Mesendoderm (in vitro differentiated cells): ENCODE measurements at regions not wholly inside any gene's neighbourhood (a gene's known extent, or its start where the extent isn't known, plus 50 kb on each side); places are given as distances from the start of the nearest gene placed in this dataset.

Experiments
- DNase-seq: peaks from one replicate; pipeline ENCODE4 v3.0.0; 2013
- H2AK5ac ChIP-seq: 2 replicates; pipeline ENCODE4 v1.6.1; 2013; ENCODE audit warnings: low read length, inconsistent platforms
- H2BK120ac ChIP-seq: 2 replicates; pipeline ENCODE4 v1.6.1; 2013; ENCODE audit warnings: low read depth, mild to moderate bottlenecking, low read length, moderate library complexity, mixed read lengths
- H2BK15ac ChIP-seq: replicated peaks from 2 replicates; pipeline ENCODE4 v1.6.1; 2013; ENCODE audit warnings: low read depth, mild to moderate bottlenecking, moderate library complexity
- H2BK5ac ChIP-seq: 2 replicates; pipeline ENCODE4 v1.6.1; 2013; ENCODE audit warnings: low read length, inconsistent platforms
- H3K18ac ChIP-seq: 2 replicates; pipeline ENCODE4 v1.6.1; 2013; ENCODE audit warnings: mild to moderate bottlenecking, low read length, mixed read lengths
- H3K23ac ChIP-seq: one replicate; pipeline ENCODE4 v1.6.1; 2013; ENCODE audit warnings: low read length
- H3K27ac ChIP-seq: 2 replicates; pipeline ENCODE4 v1.5.1; 2013; ENCODE audit warnings: low read depth, mild to moderate bottlenecking, inconsistent platforms, low read length, moderate library complexity
- H3K27me3 ChIP-seq: 2 replicates; pipeline ENCODE4 v1.6.1; 2013; ENCODE audit warnings: low read length, control low read depth, mild to moderate bottlenecking, inconsistent platforms; ENCODE audit not compliant: insufficient read depth, poor library complexity
- H3K36me3 ChIP-seq: 2 replicates; pipeline ENCODE4 v1.6.1; 2013; ENCODE audit warnings: low read length, inconsistent platforms; ENCODE audit not compliant: control insufficient read depth, insufficient read depth
- H3K4ac ChIP-seq: one replicate; pipeline ENCODE4 v1.6.1; 2013; ENCODE audit warnings: low read depth, mild to moderate bottlenecking, low read length, moderate library complexity
- H3K4me1 ChIP-seq: 2 replicates; pipeline ENCODE4 v1.6.1; 2013; ENCODE audit warnings: low read depth, low read length, inconsistent platforms; ENCODE audit not compliant: control insufficient read depth
- H3K4me2 ChIP-seq: 2 replicates; pipeline ENCODE4 v1.6.1; 2013; ENCODE audit warnings: low read length
- H3K4me3 ChIP-seq: 2 replicates; pipeline ENCODE4 v1.5.1; 2013; ENCODE audit warnings: mild to moderate bottlenecking, low read length
- H3K56ac ChIP-seq: one replicate; pipeline ENCODE4 v1.6.1; 2013; ENCODE audit warnings: low read length
- H3K79me1 ChIP-seq: 2 replicates; pipeline ENCODE4 v1.6.1; 2013; ENCODE audit warnings: low read length, inconsistent platforms
- H3K79me2 ChIP-seq: 2 replicates; pipeline ENCODE4 v1.6.1; 2013; ENCODE audit warnings: mild to moderate bottlenecking, low read length; ENCODE audit not compliant: control insufficient read depth, insufficient read depth
- H3K9ac ChIP-seq: 2 replicates; pipeline ENCODE4 v1.6.1; 2013; ENCODE audit warnings: low read length, inconsistent platforms
- H4K5ac ChIP-seq: one replicate; pipeline ENCODE4 v1.6.1; 2013; ENCODE audit warnings: low read length
- H4K8ac ChIP-seq: one replicate; pipeline ENCODE4 v1.6.1; 2013; ENCODE audit warnings: low read depth, mild to moderate bottlenecking, control low read depth, low read length, moderate library complexity
- WGBS: extraction: QIAGEN DNeasy Blood & Tissue Kit; methylation state at CpG from one replicate; pipeline ENCODE4 v1.1.7; 2013; ENCODE audit warnings: low lambda C conversion rate, missing lambda C conversion rate; ENCODE audit not compliant: insufficient coverage; ENCODE audit errors: extremely low coverage; 5-methylcytosine and 5-hydroxymethylcytosine counted together

DNA sequence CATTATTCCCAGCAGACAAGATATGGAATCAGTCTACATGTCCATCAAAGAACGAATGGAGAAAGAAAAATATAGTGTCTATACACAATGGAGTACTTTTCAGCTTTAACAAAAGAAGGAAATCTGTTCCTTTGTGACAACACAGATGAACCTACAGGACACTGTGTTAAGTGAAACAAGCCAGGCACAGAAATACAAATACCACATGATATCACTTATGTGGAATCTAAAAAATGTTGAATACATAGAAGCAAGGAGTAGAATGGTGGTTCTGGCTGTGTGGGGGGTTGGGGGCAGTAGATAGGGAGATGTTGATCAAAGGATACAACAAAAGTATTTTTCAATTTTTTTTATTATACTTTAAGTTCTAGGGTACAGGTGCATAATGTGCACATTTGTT lies 347.7 kb upstream of the MAP2 start:
- Histone ChIP-seq H4K8ac (no peak overlapping the region), H2BK5ac (no peak overlapping the region), H3K9ac (no peak overlapping the region), H3K27ac (no peak overlapping the region), H3K36me3 (no peaks in the 10 kb centered on the region), H2BK120ac (no peak overlapping the region), H4K5ac (no peak overlapping the region), H3K56ac (no peak overlapping the region), H2AK5ac (no peak overlapping the region), H3K27me3 (no peaks in the 10 kb centered on the region), H3K23ac (no peak overlapping the region), H2BK15ac (no peak overlapping the region), H3K4me2 (no peak overlapping the region), H3K18ac (no peak overlapping the region), H3K79me1 (no peaks in the 10 kb centered on the region), H3K79me2 (no peaks in the 10 kb centered on the region), H3K4me3 (no peak overlapping the region), H3K4ac (no peak overlapping the region), H3K4me1 (no peaks in the 10 kb centered on the region)
- WGBS: no CpG with 5 or more reads among the region's 1 CpG
- peak; percentile 70 for DNase-seq

DNA sequence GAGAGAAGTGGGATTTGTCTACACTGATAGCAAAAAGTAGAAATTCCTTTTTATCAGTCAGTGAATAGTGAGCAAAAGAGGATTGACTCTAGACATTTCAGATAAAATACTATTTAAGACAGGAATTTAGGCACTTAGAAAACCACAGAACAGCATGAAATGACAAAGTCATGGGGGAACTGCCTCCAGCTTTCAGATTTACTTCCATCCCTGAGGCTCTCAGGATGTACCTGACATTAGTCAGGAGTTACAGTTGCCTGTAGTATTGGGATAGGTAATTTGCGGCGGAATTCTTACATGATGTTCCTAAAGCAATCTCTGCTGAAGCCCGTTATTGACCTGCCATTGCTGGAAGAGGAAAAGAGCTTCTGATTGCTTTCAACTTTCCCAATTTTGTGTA lies 337.1 kb upstream of the MAP2 start:
- H3K79me2 ChIP-seq: no peaks in the 10 kb centered on the region
- WGBS: no CpG with 5 or more reads among the region's 3 CpGs
- H3K27me3 ChIP-seq: no peaks in the 10 kb centered on the region
- no peaks in the 10 kb centered on the region for H3K4me1 ChIP-seq
- no peak overlapping the region for H3K4ac ChIP-seq
- H3K18ac ChIP-seq: no peak overlapping the region
- no peak overlapping the region for H4K8ac ChIP-seq
- H3K4me3 ChIP-seq: no peak overlapping the region
- H3K23ac ChIP-seq: no peak overlapping the region
- H3K27ac ChIP-seq: no peak overlapping the region
- H2BK120ac ChIP-seq: no peak overlapping the region
- no peak overlapping the region for H4K5ac ChIP-seq
- no peak overlapping the region for H2AK5ac ChIP-seq
- H3K56ac ChIP-seq: no peak overlapping the region
- H2BK5ac ChIP-seq: no peak overlapping the region
- no peak overlapping the region for H3K9ac ChIP-seq
- no peak overlapping the region for H2BK15ac ChIP-seq
- H3K36me3 ChIP-seq: no peaks in the 10 kb centered on the region
- peak; percentile 61 for DNase-seq
- no peaks in the 10 kb centered on the region for H3K79me1 ChIP-seq
- H3K4me2 ChIP-seq: no peak overlapping the region

DNA sequence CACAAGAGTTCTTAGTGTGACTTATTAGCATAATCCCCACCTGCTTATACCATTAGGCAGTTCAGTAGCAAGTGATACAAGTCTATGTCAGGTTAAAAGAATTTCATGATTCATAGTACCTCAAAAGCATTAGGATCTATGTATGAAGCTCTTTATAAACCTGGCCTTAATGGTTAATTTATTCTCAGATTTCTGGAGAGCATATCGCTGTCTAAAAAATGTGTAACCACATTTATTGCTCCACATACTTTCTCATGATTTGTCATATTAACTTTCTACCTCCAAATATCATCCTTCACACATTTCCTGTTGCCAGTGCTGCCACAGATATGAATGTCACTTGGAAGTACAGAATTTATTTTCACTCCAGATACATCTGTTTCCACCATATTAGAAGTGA lies 332.8 kb upstream of the MAP2 start:
- DNase-seq: no peak
- Histone ChIP-seq H2AK5ac (no peak overlapping the region), H2BK15ac (no peak overlapping the region), H3K36me3 (no peaks in the 10 kb centered on the region), H4K5ac (no peak overlapping the region), H3K4me1 (no peaks in the 10 kb centered on the region), H3K4ac (no peak overlapping the region), H3K4me3 (no peak overlapping the region), H3K18ac (no peak overlapping the region), H3K23ac (no peak overlapping the region), H3K56ac (no peak overlapping the region), H2BK120ac (no peak overlapping the region), H2BK5ac (no peak overlapping the region), H4K8ac (no peak overlapping the region), H3K4me2 (no peak overlapping the region), H3K27me3 (no peaks in the 10 kb centered on the region), H3K27ac (no peak overlapping the region), H3K79me2 (no peaks in the 10 kb centered on the region), H3K79me1 (no peaks in the 10 kb centered on the region), H3K9ac (no peak overlapping the region)
- no CpG with 5 or more reads among the region's 1 CpG for WGBS

DNA sequence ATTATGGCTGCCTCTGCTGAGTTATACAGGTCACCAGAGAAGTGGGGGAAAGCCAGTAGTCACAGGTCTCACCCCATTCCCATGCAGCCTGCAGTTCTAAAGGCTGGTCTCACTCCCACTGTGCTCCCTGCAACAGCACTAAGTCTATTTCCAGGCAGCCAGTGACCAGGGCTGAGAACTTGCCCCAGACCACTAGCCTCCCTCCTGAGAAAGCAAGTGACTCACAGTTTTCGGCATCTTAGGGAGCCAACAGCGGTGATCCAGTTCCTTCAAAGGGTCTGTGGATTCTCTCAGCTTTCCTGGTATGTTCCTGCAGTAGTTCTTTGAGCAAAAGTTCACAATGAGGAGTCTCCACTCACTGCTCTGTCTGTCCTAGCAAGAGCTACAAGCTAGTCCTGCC lies 329.6 kb upstream of the MAP2 start:
- no peak overlapping the region for H4K5ac ChIP-seq
- H3K4me1 ChIP-seq: no peaks in the 10 kb centered on the region
- no peak overlapping the region for H2BK5ac ChIP-seq
- no peak overlapping the region for H4K8ac ChIP-seq
- H3K27ac ChIP-seq: no peak overlapping the region
- H3K23ac ChIP-seq: no peak overlapping the region
- no peak overlapping the region for H3K56ac ChIP-seq
- H2AK5ac ChIP-seq: no peak overlapping the region
- H3K79me2 ChIP-seq: no peaks in the 10 kb centered on the region
- H2BK120ac ChIP-seq: no peak overlapping the region
- no peak overlapping the region for H3K9ac ChIP-seq
- WGBS: no CpG with 5 or more reads among the region's 2 CpGs
- H3K18ac ChIP-seq: no peak overlapping the region
- no peak overlapping the region for H3K4me2 ChIP-seq
- H3K36me3 ChIP-seq: no peaks in the 10 kb centered on the region
- no peak overlapping the region for H3K4me3 ChIP-seq
- H3K4ac ChIP-seq: no peak overlapping the region
- DNase-seq: peak; percentile 78
- no peak overlapping the region for H2BK15ac ChIP-seq
- no peaks in the 10 kb centered on the region for H3K27me3 ChIP-seq
- no peaks in the 10 kb centered on the region for H3K79me1 ChIP-seq

DNA sequence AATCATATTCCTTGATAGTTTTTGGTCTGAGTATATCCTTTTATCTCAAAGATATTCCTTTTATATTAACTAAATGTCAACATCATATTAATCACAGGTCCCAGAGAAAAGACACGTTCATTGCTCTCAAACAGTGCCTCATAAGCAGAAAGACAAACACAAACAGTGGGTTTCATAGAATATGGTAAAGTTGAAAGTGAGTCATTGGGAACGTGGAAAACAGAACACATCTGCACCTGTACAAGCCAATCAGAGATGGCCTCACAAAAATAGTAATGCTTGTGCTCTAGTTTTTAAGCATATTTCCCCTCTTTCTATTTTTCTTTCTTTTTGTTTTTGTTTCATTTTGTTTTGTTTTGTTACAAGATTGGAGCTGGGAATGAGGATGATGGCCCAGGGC lies 328.4 kb upstream of the MAP2 start:
- no peak overlapping the region for H3K18ac ChIP-seq
- H3K56ac ChIP-seq: no peak overlapping the region
- no peaks in the 10 kb centered on the region for H3K79me1 ChIP-seq
- H3K4ac ChIP-seq: no peak overlapping the region
- no peak overlapping the region for H3K4me2 ChIP-seq
- no peak overlapping the region for H2BK15ac ChIP-seq
- DNase-seq: no peak
- H3K27ac ChIP-seq: no peak overlapping the region
- no peak overlapping the region for H3K9ac ChIP-seq
- H2AK5ac ChIP-seq: no peak overlapping the region
- H4K5ac ChIP-seq: no peak overlapping the region
- no peak overlapping the region for H2BK5ac ChIP-seq
- no peaks in the 10 kb centered on the region for H3K79me2 ChIP-seq
- no peak overlapping the region for H2BK120ac ChIP-seq
- WGBS: no CpG with 5 or more reads among the region's 2 CpGs
- H3K4me1 ChIP-seq: no peaks in the 10 kb centered on the region
- H3K36me3 ChIP-seq: no peaks in the 10 kb centered on the region
- no peak overlapping the region for H4K8ac ChIP-seq
- no peak overlapping the region for H3K4me3 ChIP-seq
- no peak overlapping the region for H3K23ac ChIP-seq
- no peaks in the 10 kb centered on the region for H3K27me3 ChIP-seq

DNA sequence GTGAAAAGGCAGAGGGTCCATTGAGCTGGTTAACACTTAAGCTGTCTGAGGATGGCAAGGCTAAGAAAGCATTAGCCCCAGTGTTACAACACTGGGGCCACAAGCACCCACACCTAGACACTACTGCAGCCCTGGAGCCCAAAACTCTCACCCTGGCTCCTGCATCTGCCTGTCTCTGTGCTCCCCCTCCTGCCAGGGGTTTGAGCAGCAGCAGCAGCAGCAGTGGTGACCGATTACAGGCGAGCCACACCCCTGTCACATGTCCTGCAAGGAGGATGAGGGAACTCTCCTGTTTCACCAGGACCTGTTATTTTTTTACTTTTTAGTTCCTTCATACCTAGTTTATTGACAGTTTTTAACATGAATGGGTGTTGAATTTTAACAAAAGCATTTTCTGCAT lies 326.7 kb upstream of the MAP2 start:
- H4K8ac ChIP-seq: peak overlapping the region; percentile 56
- no peaks in the 10 kb centered on the region for H3K27me3 ChIP-seq
- H3K4me2 ChIP-seq: no peak overlapping the region
- H2AK5ac ChIP-seq: no peak overlapping the region
- H3K27ac ChIP-seq: no peak overlapping the region
- no peak overlapping the region for H4K5ac ChIP-seq
- no peaks in the 10 kb centered on the region for H3K4me1 ChIP-seq
- no peak overlapping the region for H3K56ac ChIP-seq
- no peak overlapping the region for H3K18ac ChIP-seq
- H3K4ac ChIP-seq: no peak overlapping the region
- no peaks in the 10 kb centered on the region for H3K79me1 ChIP-seq
- no peak overlapping the region for H2BK5ac ChIP-seq
- no peak overlapping the region for H2BK120ac ChIP-seq
- no peaks in the 10 kb centered on the region for H3K36me3 ChIP-seq
- WGBS: no CpG with 5 or more reads among the region's 2 CpGs
- H3K23ac ChIP-seq: no peak overlapping the region
- DNase-seq: peak; percentile 38
- H3K4me3 ChIP-seq: no peak overlapping the region
- H2BK15ac ChIP-seq: no peak overlapping the region
- H3K79me2 ChIP-seq: no peaks in the 10 kb centered on the region
- H3K9ac ChIP-seq: no peak overlapping the region
